ENCODE measurements at regions not wholly inside any gene's neighbourhood (a gene's known extent, or its start where the extent isn't known, plus 50 kb on each side); places are given as distances from the start of the nearest gene placed in this dataset.
"Not testable (repeated sequence)": the region's sequence is repeated elsewhere in the genome, so short reads cannot be mapped to it uniquely, and the experiment has no call there.

DNA sequence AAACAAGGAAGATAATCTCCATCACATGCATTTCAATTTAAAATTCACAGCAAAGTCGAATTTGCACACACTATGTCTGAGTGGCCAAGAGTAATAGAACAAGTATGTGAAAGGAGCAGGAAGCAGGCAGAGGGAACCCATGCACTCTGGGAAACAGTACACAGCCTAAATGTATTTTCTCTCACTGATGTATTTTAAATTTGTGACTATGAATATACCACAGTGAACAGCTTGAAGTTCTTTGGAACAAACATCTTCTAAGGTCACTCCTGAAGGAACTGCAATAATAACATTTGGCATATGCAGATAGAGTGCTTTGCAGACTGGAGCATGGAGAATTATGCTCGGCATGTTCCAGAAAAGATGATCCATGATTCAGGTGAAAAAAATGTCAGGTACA, 223.1 kb upstream of the PKN2 start:
- intact Hi-C loops (cut with DNase I): no loop called here
- DNase-seq (ENCODE audit: low spot score): no peak

DNA sequence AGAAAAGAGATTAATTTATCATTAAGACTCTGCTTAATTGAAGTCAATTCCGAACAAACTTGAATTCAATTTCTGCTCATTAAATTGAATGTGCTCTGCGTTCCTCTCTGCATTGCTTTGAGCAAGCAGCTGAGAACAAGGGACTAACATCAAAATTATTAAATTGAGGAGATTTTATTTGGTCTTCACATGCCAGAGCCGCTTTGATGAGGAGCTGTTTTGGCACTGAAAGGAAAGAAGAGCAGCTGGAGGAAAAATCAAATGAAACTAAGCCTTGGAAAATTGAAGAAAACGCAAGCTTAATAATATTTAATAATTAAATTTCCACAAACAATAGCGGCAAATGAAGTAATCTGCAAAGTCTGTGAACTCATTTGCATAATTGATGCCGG, 222.0 kb upstream of the PKN2 start:
- intact Hi-C loops (cut with DNase I): no loop called here
- no peak for DNase-seq (ENCODE audit: low spot score)

DNA sequence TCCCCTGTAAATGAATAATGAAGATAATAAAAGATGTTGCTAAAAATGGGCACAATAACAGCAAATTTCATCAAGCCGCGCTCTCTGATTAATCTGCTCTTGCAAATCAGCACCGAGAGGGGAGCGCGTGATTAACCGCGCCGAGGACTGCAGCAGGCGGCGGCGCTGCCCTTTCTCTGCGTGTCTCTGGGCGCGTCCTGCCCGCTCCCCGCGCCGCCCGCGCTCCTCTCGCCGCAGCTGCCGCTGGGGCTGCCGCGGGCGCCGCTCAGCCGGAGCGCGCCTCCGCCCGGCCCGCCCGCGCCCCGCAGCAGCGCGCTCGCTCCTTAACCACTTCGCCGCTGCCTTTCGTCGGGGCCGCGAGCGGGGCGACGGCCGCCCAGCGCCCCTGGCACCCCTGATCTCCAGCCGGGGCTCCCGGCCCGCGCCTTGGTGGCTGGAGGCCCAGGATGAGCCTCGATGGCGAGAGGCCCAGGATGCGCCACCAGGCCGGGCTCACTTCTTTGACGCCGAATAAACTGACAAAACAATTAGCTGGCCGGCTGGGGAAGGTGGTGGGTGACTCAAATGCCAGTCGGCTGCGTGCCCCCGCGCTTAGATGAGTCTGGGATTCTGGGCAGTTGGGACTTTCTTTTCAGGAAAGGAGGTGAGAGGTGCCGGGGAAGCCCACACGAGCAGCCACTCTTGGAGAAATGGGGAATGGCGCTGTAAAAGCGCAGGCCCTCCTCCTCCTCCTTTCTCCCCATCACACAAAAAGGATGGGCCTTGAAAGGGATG, 221.4 kb upstream of the PKN2 start:
- DNase-seq (ENCODE audit: low spot score): peak; percentile 78
- intact Hi-C loops (cut with DNase I): no loop called here

- intact Hi-C loops (cut with DNase I): no loop called here
- DNase-seq (ENCODE audit: low spot score): no peak
Measured at GRCh38 chr1:88463401-88463985, 220.6 kb upstream of the PKN2 start.

- DNase-seq (ENCODE audit: low spot score): no peak
- intact Hi-C loops (cut with DNase I): no loop called here
Measured at GRCh38 chr1:88466011-88466410, 218.1 kb upstream of the PKN2 start.

GRCh38 chr1:88466899-88467580, 217.0 kb upstream of the PKN2 start:
- intact Hi-C loops (cut with DNase I): no loop called here
- DNase-seq (ENCODE audit: low spot score): no peak

DNA sequence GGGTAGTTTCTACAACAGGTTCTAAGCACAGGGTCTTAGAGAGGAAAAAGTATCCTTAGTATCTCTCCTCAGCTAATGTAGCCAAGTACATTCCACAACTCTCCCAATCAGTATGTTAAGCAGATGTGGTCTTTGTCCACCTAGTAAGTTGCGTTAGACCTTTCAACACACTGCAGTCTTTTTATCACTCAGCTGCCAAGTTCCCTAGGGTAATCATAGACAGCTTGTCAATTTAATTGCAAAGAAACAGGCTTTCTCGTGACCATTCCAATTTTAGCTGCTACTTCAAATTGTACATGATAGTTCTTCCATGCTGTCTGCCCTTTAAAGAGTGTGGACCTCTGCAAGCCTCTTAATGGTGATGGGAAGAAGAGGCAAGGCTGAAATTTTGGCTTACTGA, 211.8 kb upstream of the PKN2 start:
- DNase-seq (ENCODE audit: low spot score): no peak
- intact Hi-C loops (cut with DNase I): no loop called here

GRCh38 chr1:88472714-88473113, 211.4 kb upstream of the PKN2 start:
- intact Hi-C loops (cut with DNase I): no loop called here
- DNase-seq (ENCODE audit: low spot score): no peak

DNA sequence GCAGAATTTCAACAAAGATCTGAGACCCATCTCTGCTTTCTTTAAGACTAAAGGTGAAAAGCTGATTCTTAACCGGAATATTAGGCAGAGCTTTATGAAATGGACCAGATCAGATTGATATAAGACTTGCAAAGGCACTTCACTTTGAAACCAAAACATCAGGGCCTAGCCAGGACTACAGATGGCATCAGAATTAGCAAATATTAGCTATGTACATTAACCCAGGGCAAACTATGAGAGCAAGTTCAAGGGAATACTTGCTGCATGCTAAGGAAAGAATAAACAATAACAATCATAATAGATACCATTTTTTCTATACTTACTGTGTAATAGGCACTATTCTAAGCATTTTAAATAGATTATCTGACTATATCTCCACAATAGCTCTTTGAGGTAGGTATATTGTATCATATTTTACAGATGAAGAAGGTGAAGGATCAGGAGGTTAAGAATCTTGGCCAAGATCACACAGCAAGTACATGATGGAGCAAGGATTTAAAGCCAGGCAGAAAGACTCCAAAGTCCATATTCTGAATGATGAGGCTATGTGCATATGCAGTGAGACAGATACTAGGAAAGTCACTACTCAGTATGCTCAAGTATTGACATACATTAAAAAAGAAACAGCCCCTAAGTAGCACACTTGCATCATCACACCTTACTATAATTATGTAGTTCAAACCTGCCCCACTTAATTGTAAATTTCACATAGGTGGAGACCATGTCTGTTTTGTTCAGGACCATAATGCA, 209.3 kb upstream of the PKN2 start:
- intact Hi-C loops (cut with DNase I): no loop called here
- no peak for DNase-seq (ENCODE audit: low spot score)

DNA sequence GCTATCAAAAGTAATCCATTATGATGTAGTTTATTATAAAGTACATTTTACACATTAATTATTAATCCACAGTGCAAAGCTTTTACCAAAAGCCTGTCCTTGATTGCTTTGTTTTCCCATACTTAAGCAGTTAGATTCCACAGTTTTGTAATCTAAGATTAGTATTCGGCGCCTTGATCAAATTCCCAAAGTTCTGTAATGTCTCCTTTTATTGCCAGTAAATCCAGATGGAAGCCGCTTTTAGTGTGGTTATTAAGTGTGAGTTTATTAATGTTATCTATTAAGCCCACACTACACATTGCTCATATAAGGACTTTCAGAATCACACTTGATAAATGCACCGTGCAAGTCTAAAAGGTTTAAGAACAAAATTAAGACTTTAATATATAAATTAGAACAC, 199.2 kb upstream of the PKN2 start:
- intact Hi-C loops (cut with DNase I): no loop called here
- DNase-seq (ENCODE audit: low spot score): no peak

DNA sequence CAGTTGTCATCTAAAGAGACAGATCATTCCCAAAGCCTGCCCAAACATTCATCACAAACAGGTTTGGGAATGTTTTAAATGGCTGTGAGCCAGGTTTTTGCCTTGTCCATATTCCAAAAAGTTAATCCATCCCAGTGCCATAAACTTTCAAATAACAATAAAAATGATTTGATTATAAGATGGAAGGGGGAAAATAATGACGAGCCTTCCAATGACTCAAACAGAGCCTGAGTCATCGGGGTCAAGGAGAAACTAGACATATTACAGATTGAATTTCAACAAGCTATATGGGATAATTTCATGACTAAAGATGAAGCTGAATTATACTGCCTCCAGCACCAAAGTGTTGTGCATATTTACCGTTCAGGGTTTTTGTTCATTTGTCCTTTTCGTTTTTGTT, 195.8 kb upstream of the PKN2 start:
- intact Hi-C loops (cut with DNase I): no loop called here
- no peak for DNase-seq (ENCODE audit: low spot score)

DNA sequence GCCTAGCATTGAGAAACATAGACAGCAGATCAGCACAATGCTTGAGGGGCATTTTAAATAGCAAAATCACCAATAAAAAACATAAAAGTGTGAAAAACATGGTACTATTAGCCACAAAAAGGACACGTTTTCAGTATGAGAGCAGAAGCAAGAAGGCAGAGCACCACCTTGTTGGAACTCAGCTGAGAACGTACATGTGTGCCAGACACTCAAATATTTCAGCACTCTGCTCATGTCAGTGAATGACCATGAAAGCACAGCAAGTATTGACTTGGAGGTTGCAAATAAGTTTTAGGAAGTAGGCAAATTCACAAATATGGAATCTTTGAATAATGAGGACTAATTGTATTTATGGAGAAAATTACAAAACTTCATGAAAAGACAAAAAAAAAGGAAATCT, 193.4 kb upstream of the PKN2 start:
- intact Hi-C loops (cut with DNase I): no loop called here
- no peak for DNase-seq (ENCODE audit: low spot score)

DNA sequence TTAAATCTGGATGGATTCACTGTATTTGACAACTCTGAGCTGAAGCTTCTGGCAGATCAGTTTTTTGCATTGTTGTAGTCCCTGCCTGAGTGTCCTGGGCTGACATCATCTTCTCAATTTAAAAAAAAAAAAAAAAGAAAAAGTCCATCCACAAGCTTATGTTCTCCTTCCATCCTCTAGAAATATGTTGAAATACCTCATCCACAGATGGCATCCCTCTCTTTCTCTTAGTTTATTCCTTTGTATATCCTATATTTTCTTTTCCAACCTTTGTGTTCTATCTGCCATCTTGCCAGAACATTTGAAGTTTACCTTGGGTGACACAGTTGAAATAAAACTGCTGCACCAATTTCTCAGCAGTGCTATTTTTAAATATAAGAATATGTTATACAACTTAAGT, 184.4 kb upstream of the PKN2 start:
- no peak for DNase-seq (ENCODE audit: low spot score)
- intact Hi-C loops (cut with DNase I): no loop called here

- intact Hi-C loops (cut with DNase I): no loop called here
- no peak for DNase-seq (ENCODE audit: low spot score)
Measured at GRCh38 chr1:88502886-88503285, 181.2 kb upstream of the PKN2 start.

DNA sequence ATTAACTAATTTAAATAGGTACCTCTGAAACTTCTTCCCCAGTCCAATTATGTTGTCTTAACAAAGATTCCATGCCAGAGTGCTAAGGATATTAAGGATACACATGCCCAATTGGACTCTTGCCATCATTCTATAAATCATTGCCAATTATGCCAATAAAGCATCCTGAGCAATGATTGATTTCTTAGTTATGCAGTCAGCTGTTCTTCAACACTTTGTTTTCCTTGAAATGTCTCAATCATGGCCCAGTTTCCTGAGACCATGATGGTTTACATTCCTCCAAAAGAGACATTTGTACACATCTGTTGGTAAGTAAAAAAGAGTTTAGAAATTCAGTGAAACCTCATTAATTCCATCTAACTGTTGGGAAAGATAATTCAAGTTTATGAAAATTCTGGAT, 180.4 kb upstream of the PKN2 start:
- DNase-seq (ENCODE audit: low spot score): no peak
- intact Hi-C loops (cut with DNase I): no loop called here

DNA sequence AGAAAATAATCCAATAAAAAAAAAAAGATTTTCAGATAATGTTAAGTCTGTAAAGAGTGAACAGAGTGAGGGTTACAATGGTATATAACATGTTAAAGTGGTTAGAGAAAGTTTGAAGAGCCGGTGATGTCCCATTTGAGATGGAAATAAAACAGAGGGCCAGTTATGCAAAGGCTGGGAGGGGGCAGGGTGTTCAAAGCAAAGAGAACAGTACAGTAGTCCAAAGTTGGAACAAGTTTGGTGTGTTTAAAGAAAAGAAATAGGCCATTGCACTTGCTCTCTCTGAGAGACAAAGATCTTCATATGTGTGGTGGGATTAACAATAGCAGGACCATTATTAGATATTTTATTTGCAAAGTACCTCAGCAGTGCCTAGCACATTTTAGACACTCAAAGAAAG, 179.5 kb upstream of the PKN2 start:
- intact Hi-C loops (cut with DNase I): no loop called here
- no peak for DNase-seq (ENCODE audit: low spot score)

DNA sequence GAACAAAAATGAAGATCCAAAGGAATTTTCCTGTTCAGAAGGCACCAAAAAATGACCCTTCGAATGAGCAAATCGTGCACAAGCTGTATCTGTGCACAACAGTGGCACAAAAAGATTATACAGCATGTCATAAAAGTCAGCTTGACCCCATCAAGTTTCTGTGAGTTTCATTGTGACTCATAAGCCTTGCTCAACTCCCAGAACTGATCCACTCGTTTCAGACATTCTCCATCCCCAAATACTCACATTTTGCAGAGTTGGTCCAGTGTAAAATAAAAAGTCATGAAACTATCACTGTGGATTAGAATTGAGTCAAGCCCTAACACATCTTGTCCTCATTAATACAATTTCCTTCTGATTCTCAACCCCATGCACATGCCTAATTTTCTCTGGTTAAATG, 174.7 kb upstream of the PKN2 start:
- no peak for DNase-seq (ENCODE audit: low spot score)
- intact Hi-C loops (cut with DNase I): no loop called here

DNA sequence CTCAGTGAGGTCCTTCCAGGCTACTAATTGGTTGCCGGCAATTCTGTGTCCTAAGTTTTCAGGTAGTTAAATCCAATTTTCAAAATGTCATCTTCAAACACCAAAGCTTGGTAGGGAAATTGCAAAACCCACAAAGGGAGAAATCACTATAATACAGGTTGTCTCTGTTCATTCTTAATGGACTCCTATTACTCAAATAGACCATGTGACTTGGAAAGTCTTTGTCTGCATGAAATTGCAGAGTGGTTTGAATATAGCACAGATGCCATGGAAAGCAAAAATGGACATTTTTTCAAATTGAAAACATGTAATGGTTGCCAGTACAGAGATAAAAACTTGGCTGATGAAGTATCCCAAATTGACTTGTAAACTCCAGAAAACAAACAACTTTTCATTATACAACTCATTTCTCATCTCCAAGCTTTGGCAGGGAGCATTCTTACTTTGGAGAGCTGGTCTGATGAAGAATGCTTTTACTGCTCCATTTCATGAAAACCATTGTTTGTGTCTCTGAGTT, 169.5 kb upstream of the PKN2 start:
- DNase-seq (ENCODE audit: low spot score): no peak
- intact Hi-C loops (cut with DNase I): no loop called here

GRCh38 chr1:88517499-88517898, 166.6 kb upstream of the PKN2 start:
- intact Hi-C loops (cut with DNase I); DNase-seq (ENCODE audit: low spot score): not testable (repeated sequence)

GRCh38 chr1:88519156-88519555, 164.9 kb upstream of the PKN2 start:
- DNase-seq (ENCODE audit: low spot score): no peak
- intact Hi-C loops (cut with DNase I): no loop called here
